ENCODE measurements at regions not wholly inside any gene's neighbourhood (a gene's known extent, or its start where the extent isn't known, plus 50 kb on each side); places are given as distances from the start of the nearest gene placed in this dataset.
"Not testable (repeated sequence)": the region's sequence is repeated elsewhere in the genome, so short reads cannot be mapped to it uniquely, and the experiment has no call there.

GRCh38 chr3:96619475-96619874, 194.9 kb upstream of the EPHA6 start:
- Mint-ChIP-seq H3K36me3 (ENCODE audit: low read depth) (no peaks in the 10 kb centered on the region), H3K9me3 (ENCODE audit: low read depth) (peaks cover under 1% of the 10 kb centered on the region), H3K27me3 (ENCODE audit: low read depth) (no peaks in the 10 kb centered on the region), H3K4me3 (ENCODE audit: unreplicated experiment) (no peak overlapping the region), H3K4me1 (ENCODE audit: low read depth) (no peaks in the 10 kb centered on the region), H3K27ac (ENCODE audit: unreplicated experiment) (no peak overlapping the region)
- TF ChIP-seq CTCF (IDR thresholded peaks at IDR 0.05): no peak
- no peak for DNase-seq (ENCODE audit: low spot score)

GRCh38 chr3:96622878-96623277, 191.5 kb upstream of the EPHA6 start:
- Mint-ChIP-seq H3K36me3 (ENCODE audit: low read depth) (no peaks in the 10 kb centered on the region), H3K27me3 (ENCODE audit: low read depth) (peaks cover under 1% of the 10 kb centered on the region), H3K4me3 (ENCODE audit: unreplicated experiment) (no peak overlapping the region), H3K27ac (ENCODE audit: unreplicated experiment) (no peak overlapping the region), H3K9me3 (ENCODE audit: low read depth) (peaks cover 2% of the 10 kb centered on the region), H3K4me1 (ENCODE audit: low read depth) (no peaks in the 10 kb centered on the region)
- TF ChIP-seq CTCF (IDR thresholded peaks at IDR 0.05): no peak
- DNase-seq (ENCODE audit: low spot score): no peak

GRCh38 chr3:96631050-96631449, 183.3 kb upstream of the EPHA6 start:
- H3K27ac Mint-ChIP-seq (ENCODE audit: unreplicated experiment): no peak overlapping the region
- no peaks in the 10 kb centered on the region for H3K4me1 Mint-ChIP-seq (ENCODE audit: low read depth)
- no peak for TF ChIP-seq CTCF (IDR thresholded peaks at IDR 0.05)
- H3K4me3 Mint-ChIP-seq (ENCODE audit: unreplicated experiment): no peak overlapping the region
- peaks cover 3% of the 10 kb centered on the region for H3K27me3 Mint-ChIP-seq (ENCODE audit: low read depth)
- no peaks in the 10 kb centered on the region for H3K36me3 Mint-ChIP-seq (ENCODE audit: low read depth)
- DNase-seq (ENCODE audit: low spot score): no peak
- H3K9me3 Mint-ChIP-seq (ENCODE audit: low read depth): no peaks in the 10 kb centered on the region

- DNase-seq (ENCODE audit: low spot score): peak; percentile 90
- Mint-ChIP-seq H3K4me3 (ENCODE audit: unreplicated experiment) (no peak overlapping the region), H3K9me3 (ENCODE audit: low read depth) (peaks cover 8% of the 10 kb centered on the region), H3K27ac (ENCODE audit: unreplicated experiment) (no peak overlapping the region), H3K27me3 (ENCODE audit: low read depth) (peaks cover 2% of the 10 kb centered on the region), H3K36me3 (ENCODE audit: low read depth) (no peaks in the 10 kb centered on the region), H3K4me1 (ENCODE audit: low read depth) (no peaks in the 10 kb centered on the region)
- TF ChIP-seq CTCF (IDR thresholded peaks at IDR 0.05): no peak
Observed at GRCh38 chr3:96646596-96646995, 167.8 kb upstream of the EPHA6 start.

- DNase-seq (ENCODE audit: low spot score): no peak
- no peak for TF ChIP-seq CTCF (IDR thresholded peaks at IDR 0.05)
- Mint-ChIP-seq H3K4me1 (ENCODE audit: low read depth) (no peaks in the 10 kb centered on the region), H3K27me3 (ENCODE audit: low read depth) (no peaks in the 10 kb centered on the region), H3K4me3 (ENCODE audit: unreplicated experiment) (no peak overlapping the region), H3K9me3 (ENCODE audit: low read depth) (peaks cover 20% of the 10 kb centered on the region), H3K27ac (ENCODE audit: unreplicated experiment) (no peak overlapping the region), H3K36me3 (ENCODE audit: low read depth) (no peaks in the 10 kb centered on the region)
Observed at GRCh38 chr3:96657710-96658109, 156.7 kb upstream of the EPHA6 start.

- not testable (repeated sequence) for H3K4me1 Mint-ChIP-seq (ENCODE audit: low read depth); H3K36me3 Mint-ChIP-seq (ENCODE audit: low read depth); H3K4me3 Mint-ChIP-seq (ENCODE audit: unreplicated experiment); H3K9me3 Mint-ChIP-seq (ENCODE audit: low read depth); H3K27me3 Mint-ChIP-seq (ENCODE audit: low read depth); H3K27ac Mint-ChIP-seq (ENCODE audit: unreplicated experiment); DNase-seq (ENCODE audit: low spot score)
Observed at GRCh38 chr3:96671861-96672595, 142.4 kb upstream of the EPHA6 start.

Measured in chondrocyte (in vitro differentiated cells).